HG03280 (cell line): ENCODE measurements at regions not wholly inside any gene's neighbourhood (a gene's known extent, or its start where the extent isn't known, plus 50 kb on each side); places are given as distances from the start of the nearest gene placed in this dataset.
"Not testable (repeated sequence)": the region's sequence is repeated elsewhere in the genome, so short reads cannot be mapped to it uniquely, and the experiment has no call there.

ENCODE experiments used
- ATAC-seq: cut with Tn5 transposase; IDR thresholded peaks from one replicate; pipeline ENCODE4 v1.9.1; 2021; ENCODE audit warnings: mild to moderate bottlenecking, moderate library complexity; ENCODE audit not compliant: unreplicated experiment

DNA sequence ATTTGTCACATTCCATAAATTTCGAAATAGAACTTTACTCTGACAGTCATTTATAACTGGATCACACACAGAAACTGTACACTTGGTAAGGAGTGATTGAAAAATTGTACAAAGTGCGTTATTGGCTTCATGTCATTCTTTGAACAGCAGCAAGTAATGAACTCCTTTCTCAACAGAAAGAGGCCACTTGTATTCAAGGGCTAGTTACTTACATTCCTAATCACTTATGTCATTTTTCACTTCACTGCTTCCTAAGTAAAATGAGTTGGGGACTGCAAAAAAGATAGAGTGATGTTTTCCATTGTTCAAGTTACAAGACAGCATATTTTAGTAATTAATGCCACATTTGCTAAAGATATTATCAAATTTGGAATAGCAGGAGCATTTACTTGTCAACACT, 893.2 kb downstream of the DTWD2 start:
- no peak for ATAC-seq

- no peak for ATAC-seq
Measured at GRCh38 chr5:118088448-118088847, 899.9 kb downstream of the DTWD2 start.

DNA sequence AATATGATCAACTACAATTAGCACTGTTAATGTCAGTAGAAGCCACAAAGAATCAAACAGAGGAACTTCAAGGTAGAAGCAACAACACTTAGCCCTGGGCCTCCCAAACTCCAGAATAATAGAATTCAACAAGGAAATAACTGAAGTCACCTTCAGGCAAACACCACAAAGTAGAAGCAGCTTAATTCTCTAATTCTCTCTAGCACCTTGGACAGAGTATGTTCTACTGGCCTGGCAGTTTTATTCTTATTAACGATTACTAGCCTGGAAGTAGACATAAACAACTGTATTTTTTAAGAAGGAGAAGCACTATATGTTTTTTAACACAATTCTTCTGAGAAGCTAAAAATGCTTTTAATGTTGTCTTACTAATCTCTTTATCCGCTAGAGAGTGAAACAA, 911.9 kb downstream of the DTWD2 start:
- ATAC-seq: no peak

DNA sequence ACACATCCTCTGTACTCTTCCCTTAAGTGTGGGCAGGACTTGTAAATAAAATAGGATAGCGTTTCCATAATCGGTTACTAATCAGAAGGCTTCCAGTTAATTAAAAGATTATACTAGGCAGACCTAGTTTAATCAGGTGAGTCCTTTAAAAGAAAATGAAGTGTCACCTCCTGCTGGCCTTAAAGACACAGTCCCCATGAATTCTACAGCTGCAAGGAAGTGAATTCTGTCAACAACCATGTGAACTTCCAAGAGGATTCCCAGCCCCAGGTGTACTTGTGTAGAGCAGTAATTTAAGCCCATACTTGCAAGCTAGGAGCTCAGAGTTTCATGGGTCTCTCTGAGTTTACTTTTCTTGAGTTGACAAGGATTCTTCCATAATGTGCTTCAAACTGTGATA, 918.3 kb downstream of the DTWD2 start:
- ATAC-seq: no peak

GRCh38 chr5:118069452-118069851, 918.9 kb downstream of the DTWD2 start:
- ATAC-seq: no peak

GRCh38 chr5:118068886-118069285, 919.5 kb downstream of the DTWD2 start:
- no peak for ATAC-seq

DNA sequence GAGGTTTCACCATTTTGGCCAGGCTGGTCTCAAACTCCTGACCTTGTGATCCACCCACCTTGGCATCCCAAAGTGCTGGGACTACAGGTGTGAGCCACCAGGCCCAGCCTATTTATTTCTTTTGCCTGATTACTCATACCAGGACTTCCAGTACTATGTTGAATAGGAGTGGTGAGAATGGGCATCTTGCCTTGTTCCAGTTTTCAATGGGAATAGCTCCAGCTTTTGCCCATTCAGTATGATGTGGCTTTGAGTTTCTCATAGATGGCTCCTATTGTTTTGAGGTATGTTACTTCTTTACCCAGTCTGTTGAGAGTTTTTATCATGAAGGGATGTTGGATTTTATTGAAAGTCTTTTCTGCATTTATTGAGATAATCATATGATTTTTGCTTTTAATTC, 924.5 kb downstream of the DTWD2 start:
- not testable (repeated sequence) for ATAC-seq

DNA sequence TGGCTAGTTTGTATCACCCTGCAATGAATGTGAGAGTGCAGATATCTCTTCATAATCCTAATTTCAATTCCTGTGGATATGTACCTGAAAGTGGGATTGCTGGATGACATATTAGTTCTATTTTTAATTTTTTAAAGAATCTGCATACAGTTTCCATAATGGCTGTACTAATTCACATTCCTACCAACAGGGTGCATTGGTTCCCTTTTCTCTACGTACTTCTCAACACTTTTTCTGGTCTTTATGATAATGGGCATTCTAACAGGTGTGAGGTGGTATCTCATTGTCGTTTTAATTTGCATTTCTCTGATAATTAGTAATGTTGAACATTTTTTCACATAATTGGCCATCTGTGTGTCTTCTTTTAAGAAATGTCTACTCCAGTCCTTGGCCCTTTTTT, 927.5 kb downstream of the DTWD2 start:
- ATAC-seq: no peak

DNA sequence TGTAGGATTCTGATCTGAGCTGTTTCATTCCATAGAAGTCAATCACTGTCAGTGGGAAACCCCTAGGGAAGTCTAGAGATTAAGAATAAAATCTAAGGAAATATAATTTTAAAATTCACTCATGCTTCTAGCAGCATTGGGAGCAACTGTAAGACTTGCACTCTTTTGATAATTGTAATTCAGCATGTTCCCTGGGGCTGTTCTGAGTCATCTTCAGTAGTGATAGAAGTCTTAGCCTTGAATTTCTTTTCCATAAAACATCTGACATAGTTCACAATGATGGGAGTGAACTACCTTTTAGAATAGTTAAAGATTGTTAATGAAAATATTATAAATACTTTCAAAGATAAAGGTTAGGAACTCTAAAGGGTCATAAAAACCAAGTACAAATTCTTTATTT, 935.8 kb downstream of the DTWD2 start:
- no peak for ATAC-seq

- no peak for ATAC-seq
Measured at GRCh38 chr5:118044169-118044568, 944.2 kb downstream of the DTWD2 start.

- no peak for ATAC-seq
Measured at GRCh38 chr5:118043531-118043930, 944.8 kb downstream of the DTWD2 start.

DNA sequence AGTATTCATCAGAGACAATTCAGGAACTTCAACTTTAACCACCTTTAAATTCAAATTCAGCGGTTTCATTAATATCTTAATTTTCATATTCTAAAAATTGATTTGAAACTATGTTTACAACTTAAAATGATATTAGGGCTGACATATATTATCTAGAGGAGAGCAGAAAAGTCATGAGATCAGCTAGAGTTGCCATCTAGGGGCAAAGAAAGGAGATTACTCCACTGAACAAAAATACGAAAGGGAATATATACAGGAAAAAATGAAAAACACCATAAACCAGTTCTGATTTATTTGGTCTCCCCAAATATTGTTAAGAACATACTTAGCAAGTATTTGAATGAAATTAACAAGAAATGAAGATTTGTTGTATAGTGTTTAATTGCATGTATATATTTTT, 946.3 kb downstream of the DTWD2 start:
- ATAC-seq: no peak

- ATAC-seq: no peak
Measured at GRCh38 chr5:118040496-118040895, 947.9 kb downstream of the DTWD2 start.

DNA sequence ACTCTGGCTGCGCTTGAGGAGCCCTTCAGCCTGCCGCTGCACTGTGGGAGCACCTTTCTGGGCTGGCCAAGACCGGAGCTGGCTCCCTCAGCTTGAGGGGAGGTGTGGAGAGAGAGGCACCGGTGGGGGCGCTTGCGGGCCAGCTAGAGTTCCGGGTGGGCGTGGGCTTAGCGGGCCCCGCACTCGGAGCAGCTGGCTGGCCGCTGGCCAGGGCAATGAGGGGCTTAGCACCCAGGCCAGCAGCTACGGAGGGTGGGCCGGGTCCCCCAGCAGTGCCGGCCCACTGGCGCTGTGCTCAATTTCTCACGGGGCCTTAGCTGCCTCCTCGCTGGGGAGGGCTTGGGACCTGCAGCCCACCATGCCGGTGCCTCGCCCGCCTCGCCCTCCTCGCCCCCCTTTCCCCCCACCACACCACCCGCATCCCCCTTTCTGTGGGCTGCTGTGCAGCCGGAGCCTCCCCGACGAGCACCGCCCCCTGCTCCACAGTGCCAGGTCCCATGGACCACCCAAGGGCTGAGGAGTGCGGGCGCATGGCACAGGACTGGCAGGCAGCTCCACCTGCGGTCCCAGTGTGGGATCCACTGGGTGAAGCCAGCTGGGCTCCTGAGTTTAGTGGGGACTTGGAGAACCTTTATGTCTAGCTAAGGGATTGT, 954.5 kb downstream of the DTWD2 start:
- no peak for ATAC-seq

DNA sequence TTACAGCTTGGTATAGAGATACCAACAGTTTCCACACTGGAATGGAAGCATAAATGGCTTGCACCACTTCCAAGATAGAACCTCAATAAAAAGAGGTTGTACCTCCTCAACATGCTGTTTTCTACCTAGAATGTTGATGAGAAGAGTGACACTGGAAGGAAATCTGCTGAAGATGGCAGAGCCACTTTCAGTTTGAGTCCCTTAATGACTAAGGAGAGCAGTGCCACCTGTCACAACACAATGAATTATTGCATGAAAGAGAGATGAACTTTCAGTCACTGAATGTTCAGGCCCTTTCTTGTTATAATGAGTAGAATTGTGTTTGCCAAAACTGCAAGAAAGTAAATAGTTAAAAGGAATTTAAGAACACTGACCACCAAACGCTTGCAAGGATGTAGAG, 958.5 kb downstream of the DTWD2 start:
- ATAC-seq: no peak

DNA sequence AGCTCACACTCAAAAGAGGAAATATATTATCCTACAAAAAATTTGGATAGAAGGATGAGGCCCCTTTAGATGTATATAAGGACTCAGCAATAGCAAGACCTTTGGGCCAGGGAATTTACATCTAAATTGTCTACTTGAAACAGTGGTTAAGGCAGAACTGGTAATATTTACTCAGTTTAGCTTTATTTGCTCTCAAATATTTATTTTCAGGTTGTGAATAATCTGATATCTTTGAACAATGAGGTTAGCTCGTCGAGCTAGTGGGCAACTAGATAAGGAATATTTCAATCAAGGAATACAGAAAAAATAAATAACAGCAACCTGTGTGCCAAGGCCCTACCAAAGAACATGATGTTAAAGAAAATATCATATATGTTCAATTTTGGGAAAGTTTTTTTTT, 966.3 kb downstream of the DTWD2 start:
- no peak for ATAC-seq

GRCh38 chr5:118017536-118017935, 970.8 kb downstream of the DTWD2 start:
- ATAC-seq: no peak

DNA sequence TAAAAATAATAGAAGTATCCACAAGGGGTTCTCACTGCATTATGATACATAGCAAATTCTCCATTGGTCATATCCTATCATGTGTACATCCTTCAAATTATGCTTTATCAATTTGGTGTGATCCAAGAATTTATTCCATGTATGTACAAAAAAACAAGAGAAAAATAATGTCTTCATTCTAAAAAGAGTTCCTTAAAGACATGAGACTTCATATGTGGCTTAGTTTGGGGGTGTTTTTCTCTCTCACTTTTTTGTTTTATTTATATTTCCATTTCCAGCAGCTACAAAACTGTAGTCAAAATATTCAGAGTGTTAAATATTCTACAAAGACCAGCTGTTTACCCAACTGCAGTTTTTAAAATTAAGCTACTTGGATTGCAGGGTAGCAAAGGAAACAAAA, 972.0 kb downstream of the DTWD2 start:
- no peak for ATAC-seq

DNA sequence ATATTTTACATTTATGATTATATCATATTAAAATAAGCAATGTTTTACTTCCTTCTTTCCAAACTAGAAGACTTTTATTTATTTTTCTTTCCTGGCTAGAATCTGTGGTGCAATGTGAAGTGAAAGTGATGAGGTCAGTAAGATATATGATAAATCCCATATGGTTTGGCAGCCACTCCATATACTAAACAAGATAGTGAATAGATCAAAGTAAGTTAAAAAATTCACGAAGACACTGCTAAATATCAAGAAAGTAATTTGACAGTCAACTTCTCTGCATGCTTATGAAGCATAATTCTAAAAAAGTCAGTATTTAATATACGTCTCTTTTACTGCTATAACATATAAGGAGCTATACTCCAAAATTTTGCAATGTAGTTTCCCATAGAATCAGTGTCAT, 972.8 kb downstream of the DTWD2 start:
- ATAC-seq: no peak

GRCh38 chr5:118009741-118010297, 978.5 kb downstream of the DTWD2 start:
- ATAC-seq: no peak

GRCh38 chr5:118008779-118009178, 979.6 kb downstream of the DTWD2 start:
- ATAC-seq: no peak

DNA sequence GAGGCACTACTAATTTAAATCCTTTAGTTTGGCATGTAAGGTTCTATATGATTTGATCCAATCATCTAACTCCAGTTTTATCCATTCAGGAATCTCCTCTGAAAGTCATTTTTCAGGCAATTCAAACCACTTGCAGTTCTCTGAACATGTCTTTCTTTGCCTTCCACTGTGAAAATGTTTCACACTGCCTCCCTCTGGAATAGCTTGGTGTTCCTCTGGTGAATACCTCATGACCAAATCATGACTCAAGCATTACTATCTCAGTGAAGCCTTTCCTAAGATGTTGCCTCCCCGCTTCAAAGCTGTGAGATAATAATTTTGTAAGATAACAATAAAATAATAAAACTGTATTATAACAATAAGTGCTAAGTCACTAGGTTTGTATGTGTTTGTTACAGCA, 981.1 kb downstream of the DTWD2 start:
- ATAC-seq: no peak

- no peak for ATAC-seq
Measured at GRCh38 chr5:118006219-118006618, 982.1 kb downstream of the DTWD2 start.
